ENCODE measurements at regions not wholly inside any gene's neighbourhood (a gene's known extent, or its start where the extent isn't known, plus 50 kb on each side); places are given as distances from the start of the nearest gene placed in this dataset.

GRCh38 chr6:130575557-130575956 is 209.7 kb downstream of the TMEM200A start:
- Histone ChIP-seq H3K9me3 (replicated peaks; ENCODE audit: control insufficient read depth, insufficient read depth, low read length) (no peaks in the 10 kb centered on the region), H3K9ac (replicated peaks; ENCODE audit: extremely low read depth, insufficient read depth, low read length) (no peak overlapping the region), H2AFZ (ENCODE audit: low read depth, low read length) (no peak overlapping the region), H3K4me2 (ENCODE audit: insufficient read depth, low read length) (no peak overlapping the region), H4K20me1 (replicated peaks; ENCODE audit: control insufficient read depth, extremely low read depth, insufficient read depth, low read length) (no peaks in the 10 kb centered on the region), H3K36me3 (ENCODE audit: control insufficient read depth in 2 of 2, extremely low read depth in 1 of 2, insufficient read depth in 2 of 2, low read length in 2 of 2) (no peaks in the 10 kb centered on the region), H3K27me3 (ENCODE audit: control insufficient read depth in 2 of 2, insufficient read depth in 2 of 2, low read length in 2 of 2) (no peaks in the 10 kb centered on the region), H3K4me1 (ENCODE audit: control insufficient read depth, extremely low read depth, insufficient read depth, low read length) (no peaks in the 10 kb centered on the region), H3K79me2 (ENCODE audit: control insufficient read depth, insufficient read depth, low read length) (no peaks in the 10 kb centered on the region), H3K27ac (ENCODE audit: insufficient read depth, low read depth, low read length) (no peak overlapping the region), H3K4me3 (replicated peaks in 1 of 3; ENCODE audit: insufficient read depth in 1 of 3, low read depth in 1 of 3, low read length in 3 of 3) (no peak overlapping the region), H3K9me1 (replicated peaks; ENCODE audit: control insufficient read depth, extremely low read depth, insufficient read depth, low read length) (no peaks in the 10 kb centered on the region)
- no TSS peak for BruUV-seq (replicated peaks)
- no peak for TF ChIP-seq EZH2 (IDR thresholded peaks at IDR 0.05; ENCODE audit: borderline replicate concordance, low read depth, low read length, severe bottlenecking)
- no peak for TF ChIP-seq GATA2 (IDR thresholded peaks at IDR 0.05; ENCODE audit: insufficient read depth, insufficient read length, low read depth, low read length)
- no peak for TF ChIP-seq CTCF (IDR thresholded peaks at IDR 0.05; ENCODE audit: extremely low read depth in 1 of 2, insufficient read depth in 1 of 2, low read depth in 1 of 2, low read length in 2 of 2)
- no peak for TF ChIP-seq JUN (IDR thresholded peaks at IDR 0.05; ENCODE audit: borderline replicate concordance, insufficient read depth, insufficient read length, low read depth)
- no peak for TF ChIP-seq MAX (IDR thresholded peaks at IDR 0.05; ENCODE audit: insufficient read depth, insufficient read length)
- no peak for TF ChIP-seq FOS (IDR thresholded peaks at IDR 0.05; ENCODE audit: borderline replicate concordance, insufficient read depth, low read length)
- TF ChIP-seq MYC (IDR thresholded peaks at IDR 0.05; ENCODE audit: low read depth, low read length), result no peak
- no peak for TF ChIP-seq POLR2AphosphoS5 (IDR thresholded peaks at IDR 0.05; ENCODE audit: insufficient read depth, low read depth, low read length)
- TF ChIP-seq POLR2A (IDR thresholded peaks at IDR 0.05; ENCODE audit: low read depth, low read length), result no peak
- no peak for DNase-seq (ENCODE audit: low read depth, low spot score)
- ChIA-PET POLR2A (no interaction called here), CTCF (interaction anchor here (1.5 to 1.6 kb wide), 2 partner anchors 9 to 11 kb away, joined by 4 to 5 read pairs; no protein-coding TSS in a partner anchor)
- intact Hi-C loops (cut with micrococcal nuclease) (no loop called here), dilution Hi-C loops (cut with MboI; ENCODE audit: extremely low pct_ligation_motif_present, low sequenced_read_pairs) (no loop called here)
- no peak for FAIRE-seq

Measured in endothelial cell of umbilical vein (primary cell).